ENCODE measurements at regions not wholly inside any gene's neighbourhood (a gene's known extent, or its start where the extent isn't known, plus 50 kb on each side); places are given as distances from the start of the nearest gene placed in this dataset.

GRCh38 chr15:62666046-62666445 is 376.5 kb upstream of the TPM1 start:
- H3K27ac ChIP-seq (ENCODE audit: low read depth in 1 of 2, low read length in 2 of 2) = no peak overlapping the region
- 97% methylated on average over 4 of the region's 4 CpGs for WGBS

GRCh38 chr15:62672268-62672667 is 370.3 kb upstream of the TPM1 start:
- no peaks in the 10 kb centered on the region for H3K9me3 ChIP-seq (ENCODE audit: control insufficient read depth in 4 of 4, low read length in 3 of 4)
- no peak for DNase-seq (ENCODE audit: low spot score)
- H3K36me3 ChIP-seq (ENCODE audit: control insufficient read depth in 4 of 4, insufficient read depth in 3 of 4, low read depth in 1 of 4, low read length in 3 of 4) = no peaks in the 10 kb centered on the region
- WGBS = 84% methylated on average over 2 of the region's 2 CpGs
- H3K4me1 ChIP-seq (ENCODE audit: control insufficient read depth in 4 of 4, insufficient read depth in 4 of 4, low read length in 3 of 4) = no peaks in the 10 kb centered on the region
- H3K4me3 ChIP-seq (ENCODE audit: low read depth in 1 of 3, low read length in 3 of 3) = no peak overlapping the region
- H3K27me3 ChIP-seq (ENCODE audit: control insufficient read depth in 4 of 4, insufficient read depth in 4 of 4, low read length in 3 of 4) = no peaks in the 10 kb centered on the region
- H3K27ac ChIP-seq (ENCODE audit: low read depth in 1 of 2, low read length in 2 of 2) = no peak overlapping the region
- no peak overlapping the region for H3K9ac ChIP-seq (ENCODE audit: low read depth in 1 of 2, low read length in 2 of 2)
- TF ChIP-seq SP1 (IDR thresholded peaks at IDR 0.05) = no peak

More at GRCh38 chr15:62666046-62666445, 376.5 kb upstream of the TPM1 start:
- Histone ChIP-seq H3K4me3 (ENCODE audit: low read depth in 1 of 3, low read length in 3 of 3) (no peak overlapping the region), H3K27me3 (ENCODE audit: control insufficient read depth in 4 of 4, insufficient read depth in 4 of 4, low read length in 3 of 4) (no peaks in the 10 kb centered on the region), H3K4me1 (ENCODE audit: control insufficient read depth in 4 of 4, insufficient read depth in 4 of 4, low read length in 3 of 4) (no peaks in the 10 kb centered on the region), H3K9me3 (ENCODE audit: control insufficient read depth in 4 of 4, low read length in 3 of 4) (no peaks in the 10 kb centered on the region), H3K36me3 (ENCODE audit: control insufficient read depth in 4 of 4, insufficient read depth in 3 of 4, low read depth in 1 of 4, low read length in 3 of 4) (no peaks in the 10 kb centered on the region), H3K9ac (ENCODE audit: low read depth in 1 of 2, low read length in 2 of 2) (no peak overlapping the region)
- no peak for DNase-seq (ENCODE audit: low spot score)
- no peak for TF ChIP-seq ZBTB33 (IDR thresholded peaks at IDR 0.05)
- TF ChIP-seq REST (IDR thresholded peaks at IDR 0.05) = no peak
- TF ChIP-seq SP1 (IDR thresholded peaks at IDR 0.05) = no peak
- TF ChIP-seq RAD21 (IDR thresholded peaks at IDR 0.05) = no peak
- TF ChIP-seq JUND (IDR thresholded peaks at IDR 0.05) = no peak
- no peak for TF ChIP-seq FOXA1 (IDR thresholded peaks at IDR 0.05)
- no peak for TF ChIP-seq NR2F2 (IDR thresholded peaks at IDR 0.05)
- no peak for TF ChIP-seq GABPA (IDR thresholded peaks at IDR 0.05 in 1 of 2, conservative IDR thresholded peaks at IDR 0.05 in 1 of 2)
- TF ChIP-seq HNF4A (conservative IDR thresholded peaks at IDR 0.05) = no peak

GRCh38 chr15:62676891-62677290 is 365.7 kb upstream of the TPM1 start:
- WGBS = 95% methylated on average over 6 of the region's 6 CpGs
- no peak overlapping the region for H3K4me3 ChIP-seq (ENCODE audit: low read depth in 1 of 3, low read length in 3 of 3)

More at GRCh38 chr15:62676891-62677290, 365.7 kb upstream of the TPM1 start:
- Histone ChIP-seq H3K27me3 (ENCODE audit: control insufficient read depth in 4 of 4, insufficient read depth in 4 of 4, low read length in 3 of 4) (no peaks in the 10 kb centered on the region), H3K27ac (ENCODE audit: low read depth in 1 of 2, low read length in 2 of 2) (no peak overlapping the region), H3K9me3 (ENCODE audit: control insufficient read depth in 4 of 4, low read length in 3 of 4) (no peaks in the 10 kb centered on the region), H3K36me3 (ENCODE audit: control insufficient read depth in 4 of 4, insufficient read depth in 3 of 4, low read depth in 1 of 4, low read length in 3 of 4) (no peaks in the 10 kb centered on the region), H3K9ac (ENCODE audit: low read depth in 1 of 2, low read length in 2 of 2) (no peak overlapping the region), H3K4me1 (ENCODE audit: control insufficient read depth in 4 of 4, insufficient read depth in 4 of 4, low read length in 3 of 4) (no peaks in the 10 kb centered on the region)
- TF ChIP-seq FOXA1 (IDR thresholded peaks at IDR 0.05) = no peak
- no peak for TF ChIP-seq CTCF (IDR thresholded peaks at IDR 0.05; ENCODE audit: low read depth, low read length, missing input control)
- TF ChIP-seq NR2F2 (IDR thresholded peaks at IDR 0.05) = no peak
- no peak for TF ChIP-seq EGR1 (IDR thresholded peaks at IDR 0.05; ENCODE audit: low read depth in 2 of 2)
- no peak for TF ChIP-seq HNF4A (conservative IDR thresholded peaks at IDR 0.05)
- TF ChIP-seq HNF4G (IDR thresholded peaks at IDR 0.05) = no peak
- TF ChIP-seq RAD21 (IDR thresholded peaks at IDR 0.05) = no peak
- TF ChIP-seq JUND (IDR thresholded peaks at IDR 0.05) = no peak
- no peak for TF ChIP-seq RXRA (IDR thresholded peaks at IDR 0.05)
- TF ChIP-seq TAF1 (conservative IDR thresholded peaks at IDR 0.05) = no peak
- no peak for DNase-seq (ENCODE audit: low spot score)

Data from liver (tissue), 8 donors.